A673 (cell line): ENCODE measurements at regions not wholly inside any gene's neighbourhood (a gene's known extent, or its start where the extent isn't known, plus 50 kb on each side); places are given as distances from the start of the nearest gene placed in this dataset.
A peak's percentile ranks its signal among the peaks of the same experiment; 100 is the strongest.

ENCODE experiments used
- BruUV-seq: library from RNA; stranded (reverse); fragments of 400-500 nt; replicated peaks from 2 replicates; lab custom pipeline; 2021; lab: Mats Ljungman, UMichigan
- CTCF ChIA-PET: fragments of 300-600 bp; sonication (Branson Sonifier 250); formaldehyde crosslinking; loops from one replicate; lab custom pipeline; 2022; ENCODE audit warnings: antibody characterized with exemption; lab: Charles Lee
- POLR2A ChIA-PET: fragments of 300-600 bp; sonication (Branson Sonifier 250); formaldehyde crosslinking; loops from one replicate; lab custom pipeline; 2022; ENCODE audit warnings: antibody characterized with exemption; ENCODE audit not compliant: low non-redundant PET; lab: Charles Lee
- DNase-seq: peaks from one replicate; pipeline ENCODE4 v3.0.0-alpha.2; 2015; ENCODE audit warnings: low spot score
- H3K27ac ChIP-seq: fragments of 200-600 bp; sonication (generic); 2 replicates; pipeline ENCODE4 v1.5.1; 2016; ENCODE audit warnings: mixed run types, low read depth, mild to moderate bottlenecking, mixed read lengths, antibody characterized with exemption, low read length; ENCODE audit not compliant: poor library complexity, severe bottlenecking
- H3K27me3 ChIP-seq: fragments of 200-600 bp; sonication (generic); replicated peaks from 2 replicates; pipeline ENCODE4 v1.6.1; 2017; ENCODE audit warnings: mixed run types, low read depth, mild to moderate bottlenecking, mixed read lengths, antibody characterized with exemption, low read length; ENCODE audit not compliant: insufficient read depth, poor library complexity
- H3K36me3 ChIP-seq: fragments of 200-600 bp; sonication (generic); 2 replicates; pipeline ENCODE4 v1.6.1; 2016; ENCODE audit warnings: mixed run types, mild to moderate bottlenecking, mixed read lengths, antibody characterized with exemption, low read length; ENCODE audit not compliant: insufficient read depth, poor library complexity, severe bottlenecking
- H3K4me1 ChIP-seq: fragments of 200-600 bp; sonication (generic); 2 replicates; pipeline ENCODE4 v1.6.1; 2017; ENCODE audit warnings: mixed run types, mild to moderate bottlenecking, mixed read lengths, antibody characterized with exemption, low read length; ENCODE audit not compliant: insufficient read depth, poor library complexity, severe bottlenecking
- H3K4me3 ChIP-seq: fragments of 200-600 bp; sonication (generic); 2 replicates; pipeline ENCODE4 v1.5.1; 2016; ENCODE audit warnings: low read depth, mixed run types, mild to moderate bottlenecking, mixed read lengths, low read length; ENCODE audit not compliant: poor library complexity, severe bottlenecking
- H3K9me3 ChIP-seq: fragments of 200-600 bp; sonication (generic); 2 replicates; pipeline ENCODE4 v1.6.1; 2016; ENCODE audit warnings: mixed run types, low read depth, mild to moderate bottlenecking, mixed read lengths, antibody characterized with exemption, low read length; ENCODE audit not compliant: poor library complexity, severe bottlenecking
- EZH2 ChIP-seq: fragments of 200-600 bp; sonication (generic); IDR thresholded peaks from 2 replicates; pipeline ENCODE4 v1.6.1; 2017; ENCODE audit warnings: borderline replicate concordance, low read depth, mild to moderate bottlenecking, mixed read lengths, antibody characterized with exemption, low read length; ENCODE audit not compliant: poor library complexity, severe bottlenecking
- intact Hi-C: fragments of 100-400 bp; cut with micrococcal nuclease; formaldehyde crosslinking; loops from one replicate; pipeline ENCODE4 v1.10.0; 2022; ENCODE audit not compliant: unreplicated experiment
- TF ChIP-seq, protein P1 (sequence below): fragments of 300-800, 200-600 bp; sonication (generic); conservative IDR thresholded peaks from 2 replicates; pipeline ENCODE4 v1.5.1; 2017; ENCODE audit warnings: low read depth, mild to moderate bottlenecking, antibody characterized with exemption, low read length, moderate library complexity, mixed read lengths

DNA sequence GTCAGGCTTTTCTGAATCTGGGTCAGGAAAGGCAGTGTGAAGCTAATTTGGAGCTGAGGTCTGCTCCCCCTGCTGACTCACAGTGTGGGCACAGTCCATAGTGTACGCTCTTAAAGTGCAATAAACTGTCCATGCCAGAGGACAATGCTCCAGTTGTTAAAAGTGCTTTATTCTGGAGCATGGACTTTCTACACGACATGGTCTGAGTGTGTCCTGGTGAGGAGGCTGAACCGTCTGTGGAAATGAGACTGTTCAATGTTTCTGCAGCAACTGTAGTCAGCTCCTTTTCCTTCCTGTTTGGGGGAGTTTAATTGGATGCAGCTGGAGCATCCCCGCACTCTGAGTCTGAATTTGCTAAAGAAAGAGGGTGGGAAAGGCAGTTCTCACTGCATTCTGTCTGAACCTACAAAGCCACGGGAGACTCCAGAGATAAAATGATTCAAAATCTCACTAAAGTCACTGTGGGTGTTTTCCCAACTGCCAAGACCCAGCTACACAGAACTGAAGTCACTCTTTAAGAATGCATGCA, 110.2 kb upstream of the TRIB2 start:
- Histone ChIP-seq H3K4me1 (peaks cover 23% of the 10 kb centered on the region), H3K4me3 (no peak overlapping the region), H3K9me3 (no peaks in the 10 kb centered on the region), H3K27ac (peak overlapping the region; percentile 47), H3K27me3 (no peaks in the 10 kb centered on the region), H3K36me3 (no peaks in the 10 kb centered on the region)
- DNase-seq = peak; percentile 86
- CTCF ChIA-PET = no interaction called here
- POLR2A ChIA-PET = interaction anchor here (0.7 to 0.8 kb wide), 2 partner anchors 14 to 688 kb away, joined by 3 to 4 read pairs; no protein-coding TSS in a partner anchor
- no TSS peak for BruUV-seq
- TF ChIP-seq, protein P1, sequence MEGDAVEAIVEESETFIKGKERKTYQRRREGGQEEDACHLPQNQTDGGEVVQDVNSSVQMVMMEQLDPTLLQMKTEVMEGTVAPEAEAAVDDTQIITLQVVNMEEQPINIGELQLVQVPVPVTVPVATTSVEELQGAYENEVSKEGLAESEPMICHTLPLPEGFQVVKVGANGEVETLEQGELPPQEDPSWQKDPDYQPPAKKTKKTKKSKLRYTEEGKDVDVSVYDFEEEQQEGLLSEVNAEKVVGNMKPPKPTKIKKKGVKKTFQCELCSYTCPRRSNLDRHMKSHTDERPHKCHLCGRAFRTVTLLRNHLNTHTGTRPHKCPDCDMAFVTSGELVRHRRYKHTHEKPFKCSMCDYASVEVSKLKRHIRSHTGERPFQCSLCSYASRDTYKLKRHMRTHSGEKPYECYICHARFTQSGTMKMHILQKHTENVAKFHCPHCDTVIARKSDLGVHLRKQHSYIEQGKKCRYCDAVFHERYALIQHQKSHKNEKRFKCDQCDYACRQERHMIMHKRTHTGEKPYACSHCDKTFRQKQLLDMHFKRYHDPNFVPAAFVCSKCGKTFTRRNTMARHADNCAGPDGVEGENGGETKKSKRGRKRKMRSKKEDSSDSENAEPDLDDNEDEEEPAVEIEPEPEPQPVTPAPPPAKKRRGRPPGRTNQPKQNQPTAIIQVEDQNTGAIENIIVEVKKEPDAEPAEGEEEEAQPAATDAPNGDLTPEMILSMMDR = no peak
- TF ChIP-seq EZH2 = no peak
- intact Hi-C loops = no loop called here

DNA sequence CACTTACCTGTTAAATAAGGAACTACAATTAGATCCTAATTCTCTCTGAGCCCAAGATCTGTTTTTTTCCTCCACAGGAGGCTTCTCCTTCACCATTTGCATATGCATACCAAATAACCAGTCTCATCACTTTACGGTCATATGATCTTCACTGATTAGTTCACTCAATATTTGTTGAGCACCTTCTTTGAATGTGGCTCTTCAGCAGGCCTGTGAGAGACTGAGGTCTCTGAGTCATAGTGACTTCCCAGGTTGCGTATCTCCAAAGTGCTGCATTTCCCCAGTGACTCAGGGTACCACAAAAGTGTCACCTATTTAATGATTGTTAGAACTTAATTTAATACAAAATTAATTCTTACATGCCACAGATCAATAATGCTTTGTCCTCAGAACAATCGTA, 108.8 kb upstream of the TRIB2 start:
- H3K9me3 ChIP-seq = no peaks in the 10 kb centered on the region
- H3K36me3 ChIP-seq = no peaks in the 10 kb centered on the region
- H3K27me3 ChIP-seq = no peaks in the 10 kb centered on the region
- DNase-seq = no peak
- no peak overlapping the region for H3K4me3 ChIP-seq
- intact Hi-C loops = no loop called here
- TF ChIP-seq, protein P1 = no peak
- TF ChIP-seq EZH2 = no peak
- H3K4me1 ChIP-seq = peaks cover 35% of the 10 kb centered on the region
- CTCF ChIA-PET = no interaction called here
- no peak overlapping the region for H3K27ac ChIP-seq
- POLR2A ChIA-PET = no interaction called here
- no TSS peak for BruUV-seq

DNA sequence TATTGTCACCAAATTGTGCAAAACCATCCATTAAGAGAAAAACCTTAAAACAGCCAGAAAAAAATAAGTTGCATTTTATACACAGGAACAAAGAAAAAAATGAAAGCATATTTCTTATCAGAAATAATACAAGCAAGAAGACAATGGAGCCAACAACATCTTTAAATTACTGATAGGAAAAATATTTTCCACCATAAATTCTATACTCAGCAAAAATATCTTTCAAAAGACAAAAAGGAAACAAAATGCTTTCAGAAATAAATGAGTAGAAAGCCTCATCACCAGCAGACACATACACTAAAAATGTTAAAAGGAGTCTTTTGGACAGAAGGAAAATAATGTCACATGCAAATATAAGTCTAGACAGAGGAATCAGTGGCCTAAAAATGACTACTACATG, 106.4 kb upstream of the TRIB2 start:
- Histone ChIP-seq H3K4me1 (peaks cover 43% of the 10 kb centered on the region), H3K4me3 (no peak overlapping the region), H3K27ac (no peak overlapping the region), H3K36me3 (no peaks in the 10 kb centered on the region), H3K27me3 (no peaks in the 10 kb centered on the region), H3K9me3 (no peaks in the 10 kb centered on the region)
- ChIA-PET CTCF (no interaction called here), POLR2A (no interaction called here)
- BruUV-seq = no TSS peak
- DNase-seq = no peak
- intact Hi-C loops = loop anchor here (5.0 to 10.0 kb wide), 2 partner anchors 107 to 394 kb away; partner anchors contain the start of gene TRIB2
- TF ChIP-seq, protein P1 = no peak
- no peak for TF ChIP-seq EZH2
